ENCODE measurements at regions not wholly inside any gene's neighbourhood (a gene's known extent, or its start where the extent isn't known, plus 50 kb on each side); places are given as distances from the start of the nearest gene placed in this dataset.

DNA sequence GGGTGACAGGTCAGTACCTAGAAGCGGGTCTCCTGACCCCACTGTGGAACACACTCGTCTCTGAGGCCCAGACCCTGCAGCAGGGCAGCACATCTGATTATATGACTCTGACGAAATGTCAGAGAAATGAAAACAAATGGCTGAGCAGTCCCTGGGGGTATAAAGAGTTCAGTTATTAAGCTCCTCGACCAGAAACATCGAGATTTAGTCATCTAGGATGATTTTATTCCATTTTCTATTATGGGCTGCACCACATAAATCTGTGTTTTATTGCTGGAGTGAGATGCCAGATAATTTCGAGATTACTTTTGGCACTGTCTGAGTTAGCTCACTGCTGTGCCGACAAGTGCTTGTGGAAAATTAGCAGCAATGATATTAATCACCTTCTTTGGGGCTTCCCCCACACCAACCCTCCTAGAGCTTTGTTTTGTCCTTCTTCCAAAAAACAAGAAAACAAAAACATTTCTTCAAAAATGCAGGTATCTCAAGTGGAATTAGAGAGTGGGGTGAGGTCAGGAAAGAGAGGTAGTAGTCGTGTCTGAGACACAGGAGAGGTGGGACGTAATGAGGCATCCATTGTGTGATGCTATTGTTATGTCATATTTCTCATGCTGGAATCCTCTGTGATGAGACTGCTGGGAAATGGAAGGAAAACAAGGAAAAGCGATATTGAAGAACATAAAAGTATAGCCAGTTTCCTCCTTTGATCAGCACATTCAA lies 495.5 kb downstream of the DMAC1 start:
- H3K4me3 ChIP-seq (ENCODE audit: low read length in 2 of 2): no peak overlapping the region
- peaks cover 0 to 4% of the 10 kb centered on the region in 2 donors for H3K9me3 ChIP-seq (ENCODE audit: control insufficient read depth in 2 of 2, low read length in 2 of 2)
- no peaks in the 10 kb centered on the region for H3K36me3 ChIP-seq (ENCODE audit: control insufficient read depth in 2 of 2, insufficient read depth in 2 of 2, low read length in 2 of 2)
- H3K27ac ChIP-seq (ENCODE audit: low read depth in 2 of 2, low read length in 2 of 2): no peak overlapping the region
- H3K9ac ChIP-seq (ENCODE audit: low read depth in 1 of 2, low read length in 2 of 2): no peak overlapping the region
- H3K27me3 ChIP-seq (ENCODE audit: control insufficient read depth in 2 of 2, insufficient read depth in 2 of 2, low read length in 2 of 2): no peaks in the 10 kb centered on the region
- no peaks in the 10 kb centered on the region for H3K4me1 ChIP-seq (ENCODE audit: control insufficient read depth in 2 of 2, insufficient read depth in 2 of 2, low read length in 2 of 2)

DNA sequence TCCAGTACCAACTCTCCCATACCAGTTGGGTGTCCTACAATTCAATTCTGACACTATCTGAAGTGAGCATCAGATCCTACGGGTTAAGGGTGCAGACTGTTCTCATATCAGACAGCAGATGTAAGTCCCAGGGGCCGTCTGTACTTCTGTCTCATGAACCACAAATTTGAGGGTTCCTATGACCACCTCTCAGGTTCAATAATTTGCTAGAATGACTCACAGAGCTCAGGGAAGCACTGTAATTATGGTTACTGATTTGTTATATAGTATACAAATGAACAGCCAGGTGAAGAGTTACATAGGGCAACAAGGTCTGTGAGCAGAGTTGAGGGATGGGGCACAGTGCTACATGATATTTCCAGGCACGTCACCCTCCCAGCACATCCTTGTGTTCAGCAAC lies 499.1 kb downstream of the DMAC1 start:
- H3K27ac ChIP-seq (ENCODE audit: low read depth in 2 of 2, low read length in 2 of 2): no peak overlapping the region
- no peaks in the 10 kb centered on the region for H3K9me3 ChIP-seq (ENCODE audit: control insufficient read depth in 2 of 2, low read length in 2 of 2)
- no peak overlapping the region for H3K4me3 ChIP-seq (ENCODE audit: low read length in 2 of 2)
- no peaks in the 10 kb centered on the region for H3K4me1 ChIP-seq (ENCODE audit: control insufficient read depth in 2 of 2, insufficient read depth in 2 of 2, low read length in 2 of 2)
- H3K9ac ChIP-seq (ENCODE audit: low read depth in 1 of 2, low read length in 2 of 2): no peak overlapping the region
- H3K27me3 ChIP-seq (ENCODE audit: control insufficient read depth in 2 of 2, insufficient read depth in 2 of 2, low read length in 2 of 2): no peaks in the 10 kb centered on the region
- no peaks in the 10 kb centered on the region for H3K36me3 ChIP-seq (ENCODE audit: control insufficient read depth in 2 of 2, insufficient read depth in 2 of 2, low read length in 2 of 2)

DNA sequence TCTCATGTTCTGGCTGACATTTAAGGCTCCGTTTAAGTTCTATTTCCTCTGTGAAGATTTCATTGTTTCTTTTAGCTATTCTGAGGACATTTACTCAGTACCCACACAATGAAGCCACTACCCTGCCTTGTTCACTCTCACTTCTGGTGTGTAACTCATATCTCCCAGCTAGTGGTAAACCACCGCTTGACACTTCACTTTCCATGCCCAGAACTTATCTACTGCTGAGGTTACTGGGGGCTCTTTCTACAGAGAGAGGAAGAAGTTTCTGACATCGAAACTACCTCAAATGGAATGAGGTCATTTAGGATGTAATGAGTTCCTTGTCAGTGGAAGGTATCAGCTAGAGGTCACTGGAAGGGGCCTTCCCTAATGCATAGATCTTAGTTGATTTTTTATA lies 501.5 kb downstream of the DMAC1 start:
- H3K4me3 ChIP-seq (ENCODE audit: low read length in 2 of 2): no peak overlapping the region
- H3K36me3 ChIP-seq (ENCODE audit: control insufficient read depth in 2 of 2, insufficient read depth in 2 of 2, low read length in 2 of 2): no peaks in the 10 kb centered on the region
- no peaks in the 10 kb centered on the region for H3K27me3 ChIP-seq (ENCODE audit: control insufficient read depth in 2 of 2, insufficient read depth in 2 of 2, low read length in 2 of 2)
- H3K4me1 ChIP-seq (ENCODE audit: control insufficient read depth in 2 of 2, insufficient read depth in 2 of 2, low read length in 2 of 2): no peaks in the 10 kb centered on the region
- no peaks in the 10 kb centered on the region for H3K9me3 ChIP-seq (ENCODE audit: control insufficient read depth in 2 of 2, low read length in 2 of 2)
- H3K9ac ChIP-seq (ENCODE audit: low read depth in 1 of 2, low read length in 2 of 2): no peak overlapping the region
- no peak overlapping the region for H3K27ac ChIP-seq (ENCODE audit: low read depth in 2 of 2, low read length in 2 of 2)

DNA sequence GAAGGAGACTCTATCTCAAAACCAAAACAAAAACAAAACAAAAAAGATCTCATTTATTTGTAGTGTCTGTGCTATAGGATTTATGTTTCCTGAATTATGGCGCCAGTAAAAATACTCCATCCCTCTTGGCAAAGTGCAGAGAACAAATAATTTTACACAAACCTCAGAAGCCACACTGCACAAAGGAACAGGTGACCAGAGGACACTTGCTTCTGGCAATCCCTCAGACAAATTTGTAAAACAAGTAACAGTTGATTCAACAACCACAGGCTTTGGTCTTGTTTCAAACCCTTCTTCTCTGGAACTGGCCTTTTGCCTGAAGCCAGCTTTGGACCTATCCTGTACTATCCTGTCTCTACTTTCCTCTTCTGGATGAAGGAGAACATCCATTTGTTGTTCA lies 502.1 kb downstream of the DMAC1 start:
- no peak overlapping the region for H3K4me3 ChIP-seq (ENCODE audit: low read length in 2 of 2)
- no peaks in the 10 kb centered on the region for H3K36me3 ChIP-seq (ENCODE audit: control insufficient read depth in 2 of 2, insufficient read depth in 2 of 2, low read length in 2 of 2)
- H3K4me1 ChIP-seq (ENCODE audit: control insufficient read depth in 2 of 2, insufficient read depth in 2 of 2, low read length in 2 of 2): no peaks in the 10 kb centered on the region
- H3K9me3 ChIP-seq (ENCODE audit: control insufficient read depth in 2 of 2, low read length in 2 of 2): no peaks in the 10 kb centered on the region
- no peaks in the 10 kb centered on the region for H3K27me3 ChIP-seq (ENCODE audit: control insufficient read depth in 2 of 2, insufficient read depth in 2 of 2, low read length in 2 of 2)
- no peak overlapping the region for H3K9ac ChIP-seq (ENCODE audit: low read depth in 1 of 2, low read length in 2 of 2)
- no peak overlapping the region for H3K27ac ChIP-seq (ENCODE audit: low read depth in 2 of 2, low read length in 2 of 2)

DNA sequence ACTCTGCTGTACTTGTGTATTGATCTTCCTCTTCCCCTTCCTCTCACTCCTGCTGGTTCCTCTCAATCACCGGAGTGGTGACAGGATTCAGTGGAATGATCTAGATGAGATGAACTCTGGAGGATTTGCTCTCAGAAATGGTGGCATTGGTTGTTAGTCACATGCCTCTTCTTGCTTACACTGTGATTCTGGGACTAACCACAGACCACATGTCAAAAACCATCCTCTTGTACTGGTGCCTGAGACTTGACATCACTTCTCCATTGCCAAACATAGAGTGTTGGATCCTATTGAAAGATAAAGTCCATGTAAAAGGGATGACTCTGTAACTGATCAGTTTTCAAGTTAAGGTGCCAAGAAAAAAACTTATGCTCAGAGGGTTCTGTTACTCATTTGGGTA lies 506.5 kb downstream of the DMAC1 start:
- Histone ChIP-seq H3K9me3 (ENCODE audit: control insufficient read depth in 2 of 2, low read length in 2 of 2) (no peaks in the 10 kb centered on the region), H3K4me1 (ENCODE audit: control insufficient read depth in 2 of 2, insufficient read depth in 2 of 2, low read length in 2 of 2) (no peaks in the 10 kb centered on the region), H3K36me3 (ENCODE audit: control insufficient read depth in 2 of 2, insufficient read depth in 2 of 2, low read length in 2 of 2) (no peaks in the 10 kb centered on the region), H3K27me3 (ENCODE audit: control insufficient read depth in 2 of 2, insufficient read depth in 2 of 2, low read length in 2 of 2) (no peaks in the 10 kb centered on the region), H3K9ac (ENCODE audit: low read depth in 1 of 2, low read length in 2 of 2) (no peak overlapping the region), H3K27ac (ENCODE audit: low read depth in 2 of 2, low read length in 2 of 2) (no peak overlapping the region), H3K4me3 (ENCODE audit: low read length in 2 of 2) (no peak overlapping the region)

DNA sequence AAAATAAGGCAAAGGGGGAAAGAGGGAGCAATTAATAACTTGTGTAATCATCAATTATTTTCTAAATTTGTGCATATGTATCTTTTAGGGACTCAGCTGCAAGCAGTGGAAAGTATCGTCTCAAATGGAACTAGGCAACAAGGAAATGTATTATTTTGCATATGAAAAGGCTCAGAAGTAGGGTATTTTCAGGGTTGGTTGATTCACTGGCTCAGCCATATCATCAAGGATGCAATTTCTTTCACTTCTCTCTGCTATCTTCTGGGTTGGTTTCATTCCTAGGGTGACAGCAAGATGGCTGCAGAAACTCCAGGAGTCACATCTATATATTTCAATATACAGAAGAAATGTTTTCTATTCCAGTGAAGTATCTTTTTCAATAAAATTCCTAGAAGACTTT lies 509.8 kb downstream of the DMAC1 start:
- H3K36me3 ChIP-seq (ENCODE audit: control insufficient read depth in 2 of 2, insufficient read depth in 2 of 2, low read length in 2 of 2): no peaks in the 10 kb centered on the region

DNA sequence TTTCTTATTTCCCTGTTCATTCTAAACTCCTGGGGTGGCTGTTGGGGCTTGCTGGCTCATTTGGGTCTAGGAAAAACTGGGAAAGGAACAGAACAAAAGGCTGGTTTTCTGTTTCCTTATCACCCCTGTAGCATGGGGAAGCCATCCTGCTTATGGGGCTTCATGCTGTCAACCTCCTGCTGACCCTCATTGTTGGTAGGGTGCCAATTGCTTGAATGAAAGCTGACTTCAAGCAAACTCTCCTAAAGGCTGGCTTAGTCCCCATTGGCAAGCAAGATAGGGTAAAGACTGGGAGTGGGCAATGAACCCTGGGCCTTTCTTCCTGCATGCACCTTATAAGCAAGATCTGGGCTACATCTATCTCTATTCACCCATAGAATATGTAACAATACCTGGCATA lies 511.6 kb downstream of the DMAC1 start:
- no peaks in the 10 kb centered on the region for H3K4me1 ChIP-seq (ENCODE audit: control insufficient read depth in 2 of 2, insufficient read depth in 2 of 2, low read length in 2 of 2)
- H3K9ac ChIP-seq (ENCODE audit: low read depth in 1 of 2, low read length in 2 of 2): no peak overlapping the region
- no peaks in the 10 kb centered on the region for H3K9me3 ChIP-seq (ENCODE audit: control insufficient read depth in 2 of 2, low read length in 2 of 2)
- no peak overlapping the region for H3K4me3 ChIP-seq (ENCODE audit: low read length in 2 of 2)
- H3K27ac ChIP-seq (ENCODE audit: low read depth in 2 of 2, low read length in 2 of 2): no peak overlapping the region
- H3K36me3 ChIP-seq (ENCODE audit: control insufficient read depth in 2 of 2, insufficient read depth in 2 of 2, low read length in 2 of 2): no peaks in the 10 kb centered on the region
- H3K27me3 ChIP-seq (ENCODE audit: control insufficient read depth in 2 of 2, insufficient read depth in 2 of 2, low read length in 2 of 2): no peaks in the 10 kb centered on the region

More for the DNA sequence above, 509.8 kb downstream of the DMAC1 start:
- Histone ChIP-seq H3K4me3 (ENCODE audit: low read length in 2 of 2) (no peak overlapping the region), H3K27ac (ENCODE audit: low read depth in 2 of 2, low read length in 2 of 2) (no peak overlapping the region), H3K9ac (ENCODE audit: low read depth in 1 of 2, low read length in 2 of 2) (no peak overlapping the region), H3K27me3 (ENCODE audit: control insufficient read depth in 2 of 2, insufficient read depth in 2 of 2, low read length in 2 of 2) (no peaks in the 10 kb centered on the region), H3K4me1 (ENCODE audit: control insufficient read depth in 2 of 2, insufficient read depth in 2 of 2, low read length in 2 of 2) (no peaks in the 10 kb centered on the region), H3K9me3 (ENCODE audit: control insufficient read depth in 2 of 2, low read length in 2 of 2) (no peaks in the 10 kb centered on the region)

DNA sequence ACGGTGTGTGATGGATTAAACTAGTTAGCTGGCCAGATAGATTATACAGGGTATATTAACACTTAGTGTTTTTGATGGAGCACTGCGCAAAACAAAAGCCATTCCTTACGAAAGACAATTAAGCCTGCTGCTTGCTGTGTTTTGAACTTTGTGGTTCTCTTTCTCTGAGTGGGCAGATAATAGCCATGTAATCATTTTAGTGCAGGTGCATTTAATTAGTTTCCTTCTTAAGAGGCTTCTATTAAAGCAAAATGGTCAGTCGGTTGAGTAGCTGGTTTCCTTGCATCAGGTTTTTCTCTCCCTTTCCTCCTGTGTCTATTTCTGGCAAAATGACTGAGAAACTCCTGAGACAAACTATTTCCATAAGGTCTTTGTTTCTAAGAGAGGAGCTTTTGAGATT lies 512.5 kb downstream of the DMAC1 start:
- H3K4me3 ChIP-seq (ENCODE audit: low read length in 2 of 2): no peak overlapping the region
- H3K36me3 ChIP-seq (ENCODE audit: control insufficient read depth in 2 of 2, insufficient read depth in 2 of 2, low read length in 2 of 2): no peaks in the 10 kb centered on the region
- H3K27ac ChIP-seq (ENCODE audit: low read depth in 2 of 2, low read length in 2 of 2): no peak overlapping the region
- no peaks in the 10 kb centered on the region for H3K4me1 ChIP-seq (ENCODE audit: control insufficient read depth in 2 of 2, insufficient read depth in 2 of 2, low read length in 2 of 2)
- no peaks in the 10 kb centered on the region for H3K27me3 ChIP-seq (ENCODE audit: control insufficient read depth in 2 of 2, insufficient read depth in 2 of 2, low read length in 2 of 2)
- no peaks in the 10 kb centered on the region for H3K9me3 ChIP-seq (ENCODE audit: control insufficient read depth in 2 of 2, low read length in 2 of 2)
- no peak overlapping the region for H3K9ac ChIP-seq (ENCODE audit: low read depth in 1 of 2, low read length in 2 of 2)

DNA sequence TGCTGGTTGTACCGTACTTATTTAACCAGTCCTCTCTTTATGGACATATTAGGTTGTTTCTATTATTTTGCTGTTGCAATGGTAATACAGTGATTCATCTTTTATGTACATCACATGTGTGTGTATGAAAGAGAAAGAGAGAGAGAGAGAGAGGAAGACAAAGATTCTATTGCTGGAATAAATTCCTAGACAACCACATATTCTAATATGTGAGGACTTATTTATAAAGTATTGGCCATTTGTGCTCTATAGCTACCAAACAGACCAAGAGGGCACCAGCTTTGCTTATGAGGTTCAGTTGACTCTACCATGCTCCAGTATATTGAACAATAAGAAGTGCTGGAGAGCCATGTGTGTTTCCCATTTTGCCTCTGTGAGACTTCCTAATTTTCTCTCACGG lies 513.5 kb downstream of the DMAC1 start:
- Histone ChIP-seq H3K27me3 (ENCODE audit: control insufficient read depth in 2 of 2, insufficient read depth in 2 of 2, low read length in 2 of 2) (no peaks in the 10 kb centered on the region), H3K4me1 (ENCODE audit: control insufficient read depth in 2 of 2, insufficient read depth in 2 of 2, low read length in 2 of 2) (no peaks in the 10 kb centered on the region), H3K36me3 (ENCODE audit: control insufficient read depth in 2 of 2, insufficient read depth in 2 of 2, low read length in 2 of 2) (no peaks in the 10 kb centered on the region), H3K27ac (ENCODE audit: low read depth in 2 of 2, low read length in 2 of 2) (no peak overlapping the region), H3K9me3 (ENCODE audit: control insufficient read depth in 2 of 2, low read length in 2 of 2) (no peaks in the 10 kb centered on the region), H3K9ac (ENCODE audit: low read depth in 1 of 2, low read length in 2 of 2) (no peak overlapping the region), H3K4me3 (ENCODE audit: low read length in 2 of 2) (no peak overlapping the region)

DNA sequence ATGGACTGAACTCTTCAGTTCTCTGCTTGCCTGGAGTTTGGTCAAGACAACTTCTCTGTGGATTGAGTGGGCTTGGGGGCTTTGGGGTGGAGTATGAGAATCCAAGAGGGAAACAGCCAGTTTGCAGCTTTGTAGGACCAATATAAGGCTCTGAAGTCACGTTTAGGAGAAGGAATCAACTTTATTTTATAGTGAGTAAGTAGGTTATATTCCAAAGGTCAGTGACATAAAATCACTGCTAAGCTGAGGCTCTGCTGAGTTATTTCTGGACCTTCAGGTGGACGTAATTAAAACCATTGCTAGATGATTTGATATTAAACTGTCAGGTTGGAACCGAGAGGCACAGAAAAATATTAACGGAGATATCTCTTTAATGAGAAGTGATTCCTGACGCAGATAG lies 514.4 kb downstream of the DMAC1 start:
- Histone ChIP-seq H3K9me3 (ENCODE audit: control insufficient read depth in 2 of 2, low read length in 2 of 2) (no peaks in the 10 kb centered on the region), H3K27ac (ENCODE audit: low read depth in 2 of 2, low read length in 2 of 2) (no peak overlapping the region), H3K9ac (ENCODE audit: low read depth in 1 of 2, low read length in 2 of 2) (no peak overlapping the region), H3K4me1 (ENCODE audit: control insufficient read depth in 2 of 2, insufficient read depth in 2 of 2, low read length in 2 of 2) (no peaks in the 10 kb centered on the region), H3K36me3 (ENCODE audit: control insufficient read depth in 2 of 2, insufficient read depth in 2 of 2, low read length in 2 of 2) (no peaks in the 10 kb centered on the region), H3K4me3 (ENCODE audit: low read length in 2 of 2) (no peak overlapping the region), H3K27me3 (ENCODE audit: control insufficient read depth in 2 of 2, insufficient read depth in 2 of 2, low read length in 2 of 2) (no peaks in the 10 kb centered on the region)

DNA sequence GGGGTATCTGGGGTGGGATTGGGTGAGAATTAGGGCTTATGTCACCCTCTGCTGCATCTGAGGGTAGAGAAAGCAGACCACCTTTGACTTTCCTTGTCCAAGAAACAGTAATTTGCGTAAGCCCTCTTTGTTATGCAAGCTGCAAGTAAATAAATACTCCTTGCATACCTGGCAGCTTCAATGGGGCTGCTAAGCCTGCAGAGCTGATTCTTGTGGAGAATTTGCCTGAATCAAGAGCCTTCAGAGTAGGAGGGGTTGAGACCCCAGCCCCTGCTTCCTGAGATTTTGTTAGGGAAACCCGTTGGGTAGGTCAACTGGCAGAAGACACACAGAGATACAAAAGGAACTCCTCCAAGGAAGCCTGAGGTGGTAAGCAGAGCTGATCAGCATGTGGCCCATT lies 515.1 kb downstream of the DMAC1 start:
- Histone ChIP-seq H3K9me3 (ENCODE audit: control insufficient read depth in 2 of 2, low read length in 2 of 2) (no peaks in the 10 kb centered on the region), H3K4me1 (ENCODE audit: control insufficient read depth in 2 of 2, insufficient read depth in 2 of 2, low read length in 2 of 2) (no peaks in the 10 kb centered on the region), H3K27ac (ENCODE audit: low read depth in 2 of 2, low read length in 2 of 2) (no peak overlapping the region), H3K36me3 (ENCODE audit: control insufficient read depth in 2 of 2, insufficient read depth in 2 of 2, low read length in 2 of 2) (no peaks in the 10 kb centered on the region), H3K4me3 (ENCODE audit: low read length in 2 of 2) (no peak overlapping the region), H3K27me3 (ENCODE audit: control insufficient read depth in 2 of 2, insufficient read depth in 2 of 2, low read length in 2 of 2) (no peaks in the 10 kb centered on the region), H3K9ac (ENCODE audit: low read depth in 1 of 2, low read length in 2 of 2) (no peak overlapping the region)

Measured in mucosa of rectum (tissue), 2 donors.